Right lobe of liver (tissue), 4 donors: ENCODE measurements at regions not wholly inside any gene's neighbourhood (a gene's known extent, or its start where the extent isn't known, plus 50 kb on each side); places are given as distances from the start of the nearest gene placed in this dataset.

Experiments
- CTCF ChIP-seq, 4 donors: fragments of 200-600 bp in 3 of 4; fragments of 450-650 bp in 1 of 4; IDR thresholded peaks; one replicate each; pipeline versions ENCODE4 v1.5.1 to v1.8.0; 2016 to 2022; ENCODE audit warnings: antibody characterized with exemption in 4 of 4, mild to moderate bottlenecking in 2 of 4
- POLR2A ChIP-seq: fragments of 450-650 bp; IDR thresholded peaks from one replicate; pipeline ENCODE4 v1.6.1; 2017; ENCODE audit warnings: antibody characterized with exemption, mild to moderate bottlenecking
- donor health status: DM: no; HTN: no; CAD: no.
- donor health status: DM: no; HTN: no; CAD: no.
- donor health status: DM: no; HTN: yes; CAD: no.

GRCh38 chr15:35720984-35721383 lies 175.0 kb upstream of the DPH6 start:
- TF ChIP-seq POLR2A (no peak), CTCF (IDR thresholded peaks at IDR 0.05) (no peak)
